Fibroblast of skin of scalp (primary cell): ENCODE measurements at regions not wholly inside any gene's neighbourhood (a gene's known extent, or its start where the extent isn't known, plus 50 kb on each side); places are given as distances from the start of the nearest gene placed in this dataset.
A peak's percentile ranks its signal among the peaks of the same experiment; 100 is the strongest.

Experiments
- DNase-seq: peaks from one replicate; pipeline ENCODE4 v3.0.0-alpha.2; 2013

- no peak for DNase-seq
Observed at GRCh38 chr20:52542131-52542530, 350.6 kb upstream of the ZFP64 start.

- DNase-seq, result no peak
Observed at GRCh38 chr20:52540509-52540908, 348.9 kb upstream of the ZFP64 start.

DNA sequence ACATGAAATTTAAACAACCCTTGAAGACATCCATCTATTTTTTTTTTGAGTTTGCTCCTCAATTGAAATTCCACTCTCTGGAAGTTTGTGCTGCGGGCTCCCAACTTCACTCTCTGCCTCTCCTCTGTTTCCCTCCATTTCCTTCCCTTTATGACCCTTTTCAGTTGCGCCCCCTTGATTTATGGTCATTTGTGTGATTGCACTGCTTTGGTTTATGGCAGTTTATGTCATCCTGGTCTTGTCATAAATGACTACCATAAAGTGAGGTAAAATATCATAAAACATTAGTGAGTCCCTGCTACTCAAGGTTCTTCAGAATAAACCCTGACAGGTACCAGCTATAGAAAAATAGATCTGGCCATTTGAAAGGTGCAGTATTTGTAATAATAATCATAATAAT lies 348.3 kb upstream of the ZFP64 start:
- no peak for DNase-seq

GRCh38 chr20:52536841-52537400 lies 345.3 kb upstream of the ZFP64 start:
- DNase-seq, result no peak

DNA sequence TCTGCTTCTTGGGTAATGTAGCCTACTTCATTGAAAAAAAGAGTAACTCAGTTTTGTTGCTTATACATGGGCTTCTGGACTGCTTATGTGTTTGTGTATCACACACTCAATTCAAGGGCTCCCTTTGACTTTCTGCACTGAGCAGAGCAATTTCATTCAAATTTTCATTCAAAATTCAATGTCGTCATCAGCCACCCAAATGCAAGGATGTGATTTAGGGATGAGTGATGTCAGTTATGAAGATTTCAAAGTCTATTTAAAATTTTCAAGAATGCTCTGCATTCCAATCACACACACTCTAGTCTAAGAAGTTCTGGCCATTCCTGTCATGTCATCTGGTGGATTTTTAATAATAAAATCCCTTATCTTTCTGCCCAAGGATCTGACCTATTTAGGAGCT lies 344.5 kb upstream of the ZFP64 start:
- no peak for DNase-seq

DNA sequence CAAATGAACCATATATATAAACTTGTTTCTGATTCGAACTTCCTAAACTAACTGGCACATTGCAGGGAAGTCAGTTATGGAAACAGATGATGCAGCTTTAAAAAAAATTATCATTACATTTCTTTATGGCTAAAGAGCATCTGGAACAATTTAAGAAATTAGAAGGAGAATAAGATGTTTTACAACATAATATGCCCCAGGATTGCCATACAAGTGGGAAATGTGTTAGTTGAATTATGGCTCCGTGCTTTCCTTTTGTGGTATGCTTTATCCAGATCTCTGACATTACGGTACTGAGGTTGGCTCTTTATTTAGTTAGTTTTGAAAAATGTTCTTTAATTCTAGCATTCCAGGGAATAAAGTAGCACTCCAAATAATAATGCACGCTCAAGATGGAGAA lies 343.0 kb upstream of the ZFP64 start:
- DNase-seq, result no peak

DNA sequence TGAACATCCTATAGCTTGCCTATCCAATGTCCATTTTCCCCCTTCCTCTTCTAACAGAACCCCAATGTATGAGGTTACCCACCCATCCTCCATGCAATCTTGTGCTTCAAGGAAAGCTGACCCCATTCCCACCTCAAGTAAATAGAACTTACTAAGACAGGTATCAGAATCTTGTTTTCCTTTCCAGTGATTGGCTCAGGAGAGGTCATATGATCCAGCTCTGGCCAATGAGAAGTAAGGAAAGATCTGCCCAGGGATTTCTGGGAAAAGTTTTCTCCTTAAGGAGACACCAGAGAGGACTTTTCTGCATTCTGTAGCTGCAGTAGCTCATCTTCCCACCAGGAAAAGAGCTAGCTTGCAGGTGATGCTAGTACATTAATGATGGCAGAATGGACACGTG lies 341.8 kb upstream of the ZFP64 start:
- no peak for DNase-seq

GRCh38 chr20:52532674-52533073 lies 341.1 kb upstream of the ZFP64 start:
- no peak for DNase-seq

DNA sequence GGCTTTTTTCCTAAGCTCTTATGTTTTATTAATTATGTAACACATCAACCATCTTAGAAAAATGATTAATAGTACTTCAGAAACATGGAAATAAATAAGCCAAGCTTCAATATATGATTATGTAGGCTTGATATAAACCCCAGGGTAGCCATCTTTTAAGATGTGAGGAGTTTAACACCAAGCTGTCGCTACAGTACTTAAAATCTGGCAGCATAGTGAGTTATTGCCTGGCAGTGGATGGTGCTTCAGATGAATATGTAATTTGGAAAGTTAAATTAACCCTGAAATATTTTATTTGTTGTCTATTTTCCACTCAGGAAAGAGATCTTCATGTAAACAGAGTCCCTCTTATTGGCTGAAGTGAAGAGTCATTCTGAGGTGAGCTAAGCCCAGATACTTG lies 339.0 kb upstream of the ZFP64 start:
- DNase-seq, result no peak

GRCh38 chr20:52529826-52530225 lies 338.2 kb upstream of the ZFP64 start:
- peak; percentile 19 for DNase-seq

GRCh38 chr20:52524861-52525260 lies 333.3 kb upstream of the ZFP64 start:
- no peak for DNase-seq

GRCh38 chr20:52518735-52519134 lies 327.2 kb upstream of the ZFP64 start:
- DNase-seq, result no peak

GRCh38 chr20:52515877-52516276 lies 324.3 kb upstream of the ZFP64 start:
- no peak for DNase-seq

- DNase-seq, result no peak
Observed at GRCh38 chr20:52500157-52500556, 308.6 kb upstream of the ZFP64 start.

GRCh38 chr20:52497731-52498130 lies 306.2 kb upstream of the ZFP64 start:
- peak; percentile 43 for DNase-seq

DNA sequence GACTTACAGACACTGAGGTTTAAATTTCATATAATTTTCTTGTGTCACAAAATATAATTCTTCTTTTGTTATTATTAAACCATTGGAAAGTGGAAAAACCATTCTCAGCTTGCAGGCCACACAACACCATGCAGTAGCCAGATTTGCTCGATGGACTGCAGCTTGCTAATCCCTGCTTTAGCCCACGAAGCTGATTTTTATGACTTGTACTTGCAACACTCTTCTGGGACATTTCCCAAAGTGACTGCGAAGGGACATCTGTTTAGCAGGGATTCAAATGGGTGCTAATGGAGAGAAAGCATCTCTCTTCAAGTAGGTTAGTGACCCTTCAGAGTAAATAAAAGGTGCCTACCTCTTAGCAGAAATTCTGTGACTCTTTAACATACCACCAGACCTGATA lies 304.6 kb upstream of the ZFP64 start:
- no peak for DNase-seq

DNA sequence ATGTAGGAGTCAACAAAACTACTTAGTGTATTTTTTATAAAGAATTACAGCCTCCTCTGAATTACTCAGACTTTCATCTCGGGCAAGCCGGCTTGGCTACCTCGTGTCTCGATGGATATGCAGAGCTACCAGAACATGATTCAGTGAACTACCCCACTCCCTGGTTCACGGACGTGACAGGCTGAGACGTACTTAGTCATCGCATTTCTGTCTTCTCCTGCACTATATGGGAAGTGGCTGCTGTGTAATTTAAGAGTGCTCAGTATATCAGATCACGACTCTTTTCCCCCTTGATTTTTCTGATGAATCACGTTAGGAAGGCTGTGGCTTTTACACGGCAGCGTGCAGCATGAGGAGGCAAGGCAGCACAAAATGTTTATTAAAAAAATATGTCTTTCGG lies 302.7 kb upstream of the ZFP64 start:
- peak; percentile 96 for DNase-seq

- peak; percentile 71 for DNase-seq
Observed at GRCh38 chr20:52493171-52493721, 301.7 kb upstream of the ZFP64 start.

DNA sequence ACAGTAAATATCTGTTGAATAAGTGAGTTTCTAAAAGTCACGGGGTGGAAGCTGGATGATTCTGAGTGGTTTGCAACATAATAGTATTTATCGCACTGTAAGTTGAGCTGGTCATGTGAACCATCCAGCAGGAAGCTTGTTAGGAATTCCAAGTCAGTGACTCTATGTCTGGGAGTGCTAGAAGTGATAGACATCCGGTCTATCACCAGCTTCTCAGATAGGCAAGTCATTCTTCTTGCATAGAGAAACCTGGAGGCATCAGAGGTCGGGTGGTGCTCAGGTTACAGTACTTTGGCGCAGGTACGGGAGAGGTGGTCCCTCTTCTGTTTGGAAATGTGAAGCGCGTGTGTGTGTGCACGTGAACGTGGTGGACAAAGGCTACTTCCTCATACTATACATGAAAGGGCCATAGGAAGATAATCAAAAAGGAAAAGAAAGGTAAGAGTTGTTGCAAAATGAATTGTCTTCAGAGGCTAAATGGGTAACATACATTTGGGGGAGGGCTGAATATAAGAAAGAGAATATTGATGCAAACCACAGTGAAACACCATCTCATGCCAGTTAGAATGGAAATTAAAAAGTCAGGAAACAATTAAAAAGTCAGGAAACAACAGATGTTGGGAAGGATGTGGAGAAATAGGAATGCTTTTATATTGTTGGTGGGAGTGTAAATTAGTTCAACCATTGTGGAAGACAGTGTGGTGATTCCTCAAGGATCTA lies 299.3 kb upstream of the ZFP64 start:
- peak; percentile 94 for DNase-seq

GRCh38 chr20:52484438-52484837 lies 292.9 kb upstream of the ZFP64 start:
- peak; percentile 91 for DNase-seq

- no peak for DNase-seq
Observed at GRCh38 chr20:52483382-52483781, 291.8 kb upstream of the ZFP64 start.

GRCh38 chr20:52482044-52482443 lies 290.5 kb upstream of the ZFP64 start:
- peak; percentile 36 for DNase-seq

DNA sequence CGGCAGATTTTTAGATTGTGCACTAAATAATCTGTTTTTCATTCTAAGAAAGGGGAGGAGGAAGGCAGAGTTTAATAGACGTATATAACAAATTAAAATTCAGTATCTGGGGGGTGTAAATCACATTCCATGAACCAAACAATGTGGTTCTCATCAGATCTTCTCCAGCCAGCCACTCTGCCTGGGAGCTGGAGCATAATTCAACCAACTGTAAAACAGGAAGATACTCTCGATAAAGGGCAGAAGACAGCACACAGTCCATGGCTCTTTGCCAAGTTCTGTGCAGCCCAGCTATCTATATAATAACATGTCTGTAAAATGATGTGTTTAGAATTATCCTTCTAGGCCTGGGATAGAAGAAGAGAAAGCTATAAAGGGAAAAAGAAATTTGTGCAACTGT lies 289.9 kb upstream of the ZFP64 start:
- peak; percentile 72 for DNase-seq

GRCh38 chr20:52476074-52476750 lies 284.6 kb upstream of the ZFP64 start:
- no peak for DNase-seq
